Immature natural killer cell (primary cell): ENCODE measurements at regions not wholly inside any gene's neighbourhood (a gene's known extent, or its start where the extent isn't known, plus 50 kb on each side); places are given as distances from the start of the nearest gene placed in this dataset.

Source experiments
- DNase-seq, 3 donors: peaks; one replicate each; pipeline ENCODE4 v3.0.0; 2022; ENCODE audit warnings: mixed read lengths in 1 of 3
- H3K27ac Mint-ChIP-seq, 6 donors: one replicate each; pipeline ENCODE4 v1.8.0; 2020; ENCODE audit warnings: mixed read lengths in 6 of 6, mild to moderate bottlenecking in 5 of 6, inconsistent platforms in 4 of 6, moderate library complexity in 3 of 6
- H3K27me3 Mint-ChIP-seq, 3 donors: one replicate each; pipeline ENCODE4 v1.8.0; 2020 to 2021; ENCODE audit warnings: low read depth in 3 of 3, mild to moderate bottlenecking in 3 of 3, mixed read lengths in 3 of 3, moderate library complexity in 3 of 3, inconsistent platforms in 1 of 3
- H3K36me3 Mint-ChIP-seq, 3 donors: one replicate each; pipeline ENCODE4 v1.8.0; 2020; ENCODE audit warnings: mixed read lengths in 3 of 3, inconsistent platforms in 2 of 3, mild to moderate bottlenecking in 2 of 3
- H3K4me1 Mint-ChIP-seq, 2 donors: one replicate each; pipeline ENCODE4 v1.8.0; 2020; ENCODE audit warnings: inconsistent platforms in 2 of 2, mild to moderate bottlenecking in 2 of 2, mixed read lengths in 2 of 2, moderate library complexity in 1 of 2
- H3K4me3 Mint-ChIP-seq, 5 donors: one replicate each; pipeline ENCODE4 v1.8.0; 2020; ENCODE audit warnings: mild to moderate bottlenecking in 5 of 5, mixed read lengths in 5 of 5, inconsistent platforms in 3 of 5, moderate library complexity in 3 of 5
- H3K9me3 Mint-ChIP-seq, 6 donors: one replicate each; pipeline ENCODE4 v1.8.0; 2020; ENCODE audit warnings: mild to moderate bottlenecking in 6 of 6, mixed read lengths in 6 of 6, inconsistent platforms in 4 of 6, moderate library complexity in 3 of 6

- Mint-ChIP-seq H3K27ac (no peak overlapping the region), H3K9me3 (peaks cover 3 to 23% (median 10%) of the 10 kb centered on the region in 6 donors), H3K36me3 (no peaks in the 10 kb centered on the region), H3K4me3 (peak overlapping the region in 1 of 5 donors; percentile 48), H3K4me1 (peaks cover 6 to 7% of the 10 kb centered on the region in 2 donors), H3K27me3 (peaks cover 0 to 7% (median 3%) of the 10 kb centered on the region in 3 donors)
- DNase-seq, result no peak
Observed at GRCh38 chr5:4229414-4230292, 634.0 kb downstream of the IRX1 start.

GRCh38 chr5:4230471-4230785 lies 634.8 kb downstream of the IRX1 start:
- H3K9me3 Mint-ChIP-seq, result peaks cover 5 to 30% (median 14%) of the 10 kb centered on the region in 6 donors
- H3K36me3 Mint-ChIP-seq, result no peaks in the 10 kb centered on the region
- H3K27me3 Mint-ChIP-seq, result peaks cover 0 to 7% (median 3%) of the 10 kb centered on the region in 3 donors
- H3K27ac Mint-ChIP-seq, result no peak overlapping the region
- DNase-seq, result no peak
- no peak overlapping the region for H3K4me3 Mint-ChIP-seq
- H3K4me1 Mint-ChIP-seq, result peaks cover 6 to 7% of the 10 kb centered on the region in 2 donors

- Mint-ChIP-seq H3K36me3 (no peaks in the 10 kb centered on the region), H3K4me1 (peaks cover 6 to 7% of the 10 kb centered on the region in 2 donors), H3K27me3 (peaks cover 0 to 9% (median 3%) of the 10 kb centered on the region in 3 donors), H3K4me3 (no peak overlapping the region), H3K9me3 (peaks cover 2 to 33% (median 15%) of the 10 kb centered on the region in 6 donors), H3K27ac (no peak overlapping the region)
- DNase-seq, result no peak
Observed at GRCh38 chr5:4230786-4231641, 635.4 kb downstream of the IRX1 start.

- peaks cover 0 to 9% (median 3%) of the 10 kb centered on the region in 3 donors for H3K27me3 Mint-ChIP-seq
Observed at GRCh38 chr5:4232084-4232483, 636.5 kb downstream of the IRX1 start.

GRCh38 chr5:4233671-4234070 lies 638.0 kb downstream of the IRX1 start:
- no peak overlapping the region for H3K27ac Mint-ChIP-seq
- no peak for DNase-seq
- peaks cover 0 to 9% (median 5%) of the 10 kb centered on the region in 3 donors for H3K27me3 Mint-ChIP-seq
- H3K36me3 Mint-ChIP-seq, result no peaks in the 10 kb centered on the region
- peaks cover 5 to 32% (median 15%) of the 10 kb centered on the region in 6 donors for H3K9me3 Mint-ChIP-seq
- no peak overlapping the region for H3K4me3 Mint-ChIP-seq
- peaks cover 6 to 7% of the 10 kb centered on the region in 2 donors for H3K4me1 Mint-ChIP-seq

More at GRCh38 chr5:4232084-4232483, 636.5 kb downstream of the IRX1 start:
- Mint-ChIP-seq H3K36me3 (no peaks in the 10 kb centered on the region), H3K27ac (no peak overlapping the region), H3K4me1 (peaks cover 6 to 7% of the 10 kb centered on the region in 2 donors), H3K9me3 (peaks cover 5 to 36% (median 15%) of the 10 kb centered on the region in 6 donors), H3K4me3 (no peak overlapping the region)
- no peak for DNase-seq

- H3K4me1 Mint-ChIP-seq, result no peaks in the 10 kb centered on the region
- peaks cover 0 to 7% (median 3%) of the 10 kb centered on the region in 3 donors for H3K27me3 Mint-ChIP-seq
- DNase-seq, result no peak
- H3K36me3 Mint-ChIP-seq, result no peaks in the 10 kb centered on the region
- peaks cover 0 to 13% (median 0%) of the 10 kb centered on the region in 6 donors for H3K9me3 Mint-ChIP-seq
- H3K27ac Mint-ChIP-seq, result no peak overlapping the region
- H3K4me3 Mint-ChIP-seq, result no peak overlapping the region
Observed at GRCh38 chr5:4243479-4244264, 648.0 kb downstream of the IRX1 start.

- Mint-ChIP-seq H3K4me3 (no peak overlapping the region), H3K4me1 (no peaks in the 10 kb centered on the region), H3K36me3 (no peaks in the 10 kb centered on the region), H3K27ac (no peak overlapping the region), H3K9me3 (peaks cover 0 to 13% (median 0%) of the 10 kb centered on the region in 6 donors), H3K27me3 (peaks cover 0 to 7% (median 3%) of the 10 kb centered on the region in 3 donors)
- DNase-seq, result no peak
Observed at GRCh38 chr5:4244306-4244705, 648.7 kb downstream of the IRX1 start.

GRCh38 chr5:4245076-4245475 lies 649.4 kb downstream of the IRX1 start:
- Mint-ChIP-seq H3K4me3 (no peak overlapping the region), H3K36me3 (no peaks in the 10 kb centered on the region), H3K9me3 (peaks cover 0 to 12% (median 0%) of the 10 kb centered on the region in 6 donors), H3K27ac (no peak overlapping the region), H3K4me1 (no peaks in the 10 kb centered on the region), H3K27me3 (peaks cover 0 to 7% (median 3%) of the 10 kb centered on the region in 3 donors)
- no peak for DNase-seq

GRCh38 chr5:4245511-4245910 lies 649.9 kb downstream of the IRX1 start:
- Mint-ChIP-seq H3K36me3 (no peaks in the 10 kb centered on the region), H3K9me3 (peaks cover 0 to 11% (median 0%) of the 10 kb centered on the region in 6 donors), H3K4me1 (no peaks in the 10 kb centered on the region), H3K4me3 (no peak overlapping the region), H3K27ac (no peak overlapping the region), H3K27me3 (peaks cover 0 to 7% (median 3%) of the 10 kb centered on the region in 3 donors)
- no peak for DNase-seq

GRCh38 chr5:4246447-4246846 lies 650.8 kb downstream of the IRX1 start:
- peaks cover 0 to 11% (median 0%) of the 10 kb centered on the region in 6 donors for H3K9me3 Mint-ChIP-seq
- H3K4me3 Mint-ChIP-seq, result no peak overlapping the region
- H3K36me3 Mint-ChIP-seq, result no peaks in the 10 kb centered on the region
- no peak overlapping the region for H3K27ac Mint-ChIP-seq
- H3K4me1 Mint-ChIP-seq, result no peaks in the 10 kb centered on the region
- no peak for DNase-seq
- peaks cover 0 to 7% (median 3%) of the 10 kb centered on the region in 3 donors for H3K27me3 Mint-ChIP-seq

GRCh38 chr5:4250254-4250653 lies 654.6 kb downstream of the IRX1 start:
- peaks cover 0 to 17% (median 0%) of the 10 kb centered on the region in 6 donors for H3K9me3 Mint-ChIP-seq
- H3K4me1 Mint-ChIP-seq, result no peaks in the 10 kb centered on the region
- no peak overlapping the region for H3K27ac Mint-ChIP-seq
- no peaks in the 10 kb centered on the region for H3K36me3 Mint-ChIP-seq
- H3K27me3 Mint-ChIP-seq, result peaks cover 0 to 3% (median 0%) of the 10 kb centered on the region in 3 donors
- no peak for DNase-seq
- H3K4me3 Mint-ChIP-seq, result no peak overlapping the region

GRCh38 chr5:4252385-4252784 lies 656.8 kb downstream of the IRX1 start:
- no peak overlapping the region for H3K27ac Mint-ChIP-seq
- no peaks in the 10 kb centered on the region for H3K36me3 Mint-ChIP-seq
- peaks cover 0 to 3% (median 0%) of the 10 kb centered on the region in 3 donors for H3K27me3 Mint-ChIP-seq
- H3K9me3 Mint-ChIP-seq, result peaks cover 0 to 17% (median 0%) of the 10 kb centered on the region in 6 donors
- H3K4me1 Mint-ChIP-seq, result no peaks in the 10 kb centered on the region
- no peak for DNase-seq
- H3K4me3 Mint-ChIP-seq, result no peak overlapping the region

- H3K4me3 Mint-ChIP-seq, result no peak overlapping the region
- peaks cover 0 to 23% (median 0%) of the 10 kb centered on the region in 6 donors for H3K9me3 Mint-ChIP-seq
- no peak for DNase-seq
- no peaks in the 10 kb centered on the region for H3K36me3 Mint-ChIP-seq
- H3K4me1 Mint-ChIP-seq, result no peaks in the 10 kb centered on the region
- peaks cover 0 to 1% (median 0%) of the 10 kb centered on the region in 3 donors for H3K27me3 Mint-ChIP-seq
- H3K27ac Mint-ChIP-seq, result no peak overlapping the region
Observed at GRCh38 chr5:4254736-4255135, 659.1 kb downstream of the IRX1 start.
